K562 (cell line): ENCODE measurements at regions not wholly inside any gene's neighbourhood (a gene's known extent, or its start where the extent isn't known, plus 50 kb on each side); places are given as distances from the start of the nearest gene placed in this dataset.

Experiments
- ATAC-seq: fragments of 200-7000 bp; cut with Tn5 transposase; 3 replicates; pipeline ENCODE4 v1.9.1; 2020; ENCODE audit warnings: moderate library complexity
- BruUV-seq: library from RNA; stranded (reverse); fragments of 400-500 nt; replicated peaks from 2 replicates; lab custom pipeline; 2021; lab: Mats Ljungman, UMichigan
- CTCF ChIA-PET: fragments of 300-600 bp; formaldehyde crosslinking; extraction: SDS; loops from one replicate; lab custom pipeline; 2021; ENCODE audit warnings: low intra/inter-chr PET ratio; lab: Yijun Ruan, JAX
- POLR2A ChIA-PET: fragments of 300-600, 350-650 bp; sonication (Branson Sonifier 250); formaldehyde crosslinking; extraction: SDS; loops from one replicate; lab custom pipeline; 2021; ENCODE audit warnings: antibody characterized with exemption, inconsistent platforms; lab: Yijun Ruan, JAX
- DNase-seq, 4 experiments: peaks; one replicate each; pipeline versions ENCODE4 v3.0.0 to v3.0.0-alpha.2; 2011 to 2018; ENCODE audit warnings: low spot score in 3 of 4, mixed read lengths in 3 of 4; ENCODE audit errors: extremely low read depth in 1 of 4
- FAIRE-seq: peaks from 2 replicates; lab custom pipeline; 2011; peaks lifted over from hg19 to GRCh38; lab: Jason Lieb, UNC
- H2AFZ ChIP-seq: 2 replicates; pipeline ENCODE4 v1.6.0; 2011; ENCODE audit warnings: low read depth, low read length, control low read depth, inconsistent platforms
- H3K27ac ChIP-seq: fragments of 200-600 bp; 3 replicates; pipeline ENCODE4 v1.8.0; 2011; ENCODE audit warnings: low read depth, mild to moderate bottlenecking, control low read depth, inconsistent platforms, low read length, moderate library complexity, mixed read lengths; ENCODE audit errors: extremely low read depth
- H3K27me3 ChIP-seq, 2 experiments: fragments of 300-600 bp in 1 of 2; 2 replicates in 1 of 2; 3 replicates in 1 of 2; pipeline versions ENCODE4 v1.6.0 to v1.8.0; 2011; ENCODE audit warnings: inconsistent platforms in 2 of 2, low read length in 2 of 2, mild to moderate bottlenecking in 1 of 2, mixed read lengths in 1 of 2, moderate library complexity in 1 of 2; ENCODE audit not compliant: control insufficient read depth in 2 of 2, insufficient read depth in 2 of 2
- H3K36me3 ChIP-seq: fragments of 300-600 bp; 3 replicates; pipeline ENCODE4 v1.8.0; 2011; ENCODE audit warnings: mild to moderate bottlenecking, low read length, inconsistent platforms; ENCODE audit not compliant: control insufficient read depth, insufficient read depth
- H3K4me1 ChIP-seq, 2 experiments: fragments of 200-600 bp in 1 of 2; replicated peaks in 1 of 2; 2 replicates in 1 of 2; 3 replicates in 1 of 2; pipeline versions ENCODE4 v1.5.1 to v1.8.0; 2011; ENCODE audit warnings: inconsistent platforms in 2 of 2, low read length in 2 of 2, mild to moderate bottlenecking in 1 of 2, mixed read lengths in 1 of 2, moderate library complexity in 1 of 2; ENCODE audit not compliant: control insufficient read depth in 2 of 2, insufficient read depth in 2 of 2
- H3K4me2 ChIP-seq: 2 replicates; pipeline ENCODE4 v1.6.1; 2011; ENCODE audit warnings: low read length, control low read depth, inconsistent platforms, mixed read lengths; ENCODE audit not compliant: insufficient read depth
- H3K4me3 ChIP-seq: fragments of 200-600 bp; sonication (generic), shearing (Covaris generic); 2 replicates; pipeline ENCODE4 v1.5.1; 2016; ENCODE audit warnings: control low read depth, inconsistent platforms
- H3K79me2 ChIP-seq: fragments of 200-600 bp; 3 replicates; pipeline ENCODE4 v1.8.0; 2011; ENCODE audit warnings: low read length, inconsistent platforms; ENCODE audit not compliant: control insufficient read depth, insufficient read depth
- H3K9ac ChIP-seq, 2 experiments: 2 replicates each; pipeline versions ENCODE4 v1.6.0 to v1.6.1; 2011; ENCODE audit warnings: low read depth in 2 of 2, low read length in 2 of 2, control low read depth in 1 of 2, inconsistent platforms in 1 of 2, mild to moderate bottlenecking in 1 of 2, mixed read lengths in 1 of 2; ENCODE audit not compliant: insufficient read depth in 1 of 2
- H3K9me1 ChIP-seq: one replicate; pipeline ENCODE4 v1.6.0; 2011; ENCODE audit warnings: inconsistent platforms, mild to moderate bottlenecking, low read length, moderate library complexity; ENCODE audit not compliant: control insufficient read depth, insufficient read depth
- H3K9me3 ChIP-seq: replicated peaks from 2 replicates; pipeline ENCODE4 v1.5.1; 2011; ENCODE audit warnings: low read depth, low read length, inconsistent platforms; ENCODE audit not compliant: control insufficient read depth, insufficient read depth
- H4K20me1 ChIP-seq: replicated peaks from 2 replicates; pipeline ENCODE4 v1.6.1; 2011; ENCODE audit warnings: low read length, inconsistent platforms, mixed read lengths; ENCODE audit not compliant: control insufficient read depth, insufficient read depth
- ARNT ChIP-seq, 2 experiments: fragments of 450-650 bp; IDR thresholded peaks; 2 replicates each; pipeline ENCODE4 v1.6.1; 2016; ENCODE audit warnings: mild to moderate bottlenecking in 1 of 2
- CAMTA2 ChIP-seq: fragments of 250-450 bp; sonication (Bioruptor Pico); conservative IDR thresholded peaks from 2 replicates; pipeline ENCODE4 v1.5.1; 2022
- CEBPG ChIP-seq, 3 experiments: fragments of 200-800 bp in 1 of 3; sonication (Bioruptor generic) in 1 of 3; sonication (generic) in 1 of 3; formaldehyde crosslinking in 1 of 3; IDR thresholded peaks in 2 of 3; conservative IDR thresholded peaks in 1 of 3; 2 replicates each; pipeline versions ENCODE4 v1.6.1 to v1.8.0; 2016 to 2022; ENCODE audit warnings: missing compliant biosample characterization in 2 of 3, missing genetic modification characterization in 2 of 3, mild to moderate bottlenecking in 1 of 3, missing genetic modification reagents in 1 of 3
- HNRNPK ChIP-seq: fragments of 200-400 bp; formaldehyde crosslinking; IDR thresholded peaks from one replicate; pipeline ENCODE4 v1.6.1; 2018; ENCODE audit warnings: mild to moderate bottlenecking, low read depth, low read length; ENCODE audit not compliant: poor library complexity, severe bottlenecking
- KDM4B ChIP-seq, 2 experiments: fragments of 450-650 bp in 1 of 2; sonication (generic) in 1 of 2; IDR thresholded peaks; 2 replicates each; pipeline ENCODE4 v1.6.1; 2016 to 2017; ENCODE audit warnings: borderline replicate concordance in 2 of 2, antibody characterized with exemption in 1 of 2, low read depth in 1 of 2, mild to moderate bottlenecking in 1 of 2
- PPARD ChIP-seq: fragments of 250-450 bp; sonication (Bioruptor Pico); IDR thresholded peaks from 2 replicates; pipeline ENCODE4 v1.8.0; 2022; ENCODE audit warnings: inconsistent platforms, mild to moderate bottlenecking, moderate library complexity
- SP1 ChIP-seq: sonication (generic); formaldehyde crosslinking; IDR thresholded peaks from 2 replicates; pipeline ENCODE4 v1.8.1; 2022; ENCODE audit warnings: mild to moderate bottlenecking, missing genetic modification reagents
- TRIM24 ChIP-seq, 2 experiments: fragments of 450-650 bp; IDR thresholded peaks; 2 replicates each; pipeline ENCODE4 v1.6.1; 2016
- ZKSCAN3 ChIP-seq: fragments of 250-450 bp; sonication (Bioruptor Pico); IDR thresholded peaks from 2 replicates; pipeline ENCODE4 v1.4.0; 2020
- ZNF324 ChIP-seq: fragments of 250-450 bp; sonication (Bioruptor Pico); IDR thresholded peaks from 2 replicates; pipeline ENCODE4 v1.4.0; 2020; ENCODE audit warnings: mild to moderate bottlenecking
- ZNF347 ChIP-seq: fragments of 450-650 bp; formaldehyde crosslinking; IDR thresholded peaks from 2 replicates; pipeline ENCODE4 v1.4.0; 2020; ENCODE audit warnings: low read depth, mild to moderate bottlenecking, moderate library complexity
- ZNF445 ChIP-seq: fragments of 250-450 bp; sonication (Bioruptor Pico); IDR thresholded peaks from 2 replicates; pipeline ENCODE4 v1.4.0; 2020; ENCODE audit warnings: low read depth, mild to moderate bottlenecking, moderate library complexity
- WGBS: fragments of 100-300 bp; shearing (Covaris generic); methylation state at CpG from one replicate; pipeline ENCODE4 v1.1.6; 2016; ENCODE audit warnings: low coverage, mixed read lengths; ENCODE audit not compliant: insufficient coverage; ENCODE audit errors: missing lambda C conversion rate; 5-methylcytosine and 5-hydroxymethylcytosine counted together
- in situ Hi-C: fragments of 300-500 bp; cut with MboI; formaldehyde crosslinking; loops from 4 replicates; pipeline ENCODE4 v1.15.0; 2018; ENCODE audit warnings: inconsistent platforms, mixed read lengths
- intact Hi-C: fragments of 100-400 bp; cut with micrococcal nuclease; formaldehyde crosslinking; loops from 2 replicates; pipeline ENCODE4 v1.14.2; 2022
- TF ChIP-seq, protein P1 (sequence below): fragments of 250-450 bp; sonication (Bioruptor Pico); IDR thresholded peaks from 2 replicates; pipeline ENCODE4 v1.8.0; 2021; ENCODE audit warnings: borderline replicate concordance, mild to moderate bottlenecking, moderate library complexity; ENCODE audit not compliant: poor library complexity, severe bottlenecking
- TF ChIP-seq, protein P2 (sequence below): sonication (generic); formaldehyde crosslinking; IDR thresholded peaks from 2 replicates; pipeline ENCODE4 v1.8.0; 2022; ENCODE audit warnings: missing genetic modification reagents, mild to moderate bottlenecking, moderate library complexity, borderline replicate concordance

DNA sequence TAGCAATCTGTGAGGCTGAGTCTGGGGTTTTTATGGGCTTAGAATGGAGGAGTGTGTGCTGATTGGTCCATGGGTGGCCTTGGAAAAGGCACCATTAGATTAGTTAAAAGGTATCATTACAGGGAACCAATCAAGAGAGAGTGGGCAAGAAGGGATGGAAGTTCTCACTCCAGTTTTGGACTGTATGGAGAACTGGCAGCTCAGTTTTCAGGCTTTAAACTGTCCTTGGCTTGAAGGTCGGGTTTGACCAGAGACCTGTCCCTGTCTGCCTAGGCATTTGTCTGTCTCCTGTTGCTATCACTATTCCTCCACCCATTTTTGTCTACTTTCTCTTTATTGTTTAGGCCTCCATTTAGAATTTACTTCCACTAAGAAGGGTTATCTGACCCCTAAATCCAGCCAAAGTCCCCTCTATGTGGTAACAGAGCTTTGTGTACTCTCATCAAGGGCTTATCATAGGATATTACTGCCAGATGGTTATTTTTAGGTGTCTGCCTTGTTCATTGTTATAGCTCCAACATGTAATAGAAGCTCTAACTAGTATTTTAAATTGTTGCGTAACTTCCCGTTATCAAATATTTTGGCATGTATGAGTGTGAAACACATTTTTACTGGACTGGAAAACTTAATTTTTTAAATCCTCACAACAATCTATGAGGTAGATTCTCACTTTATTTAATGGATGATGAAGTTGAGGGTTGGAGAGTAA, 133.3 kb upstream of the SLC10A2 start:
- H3K27me3 ChIP-seq = no peaks in the 10 kb centered on the region
- in situ Hi-C loops = no loop called here
- POLR2A ChIA-PET = no interaction called here
- no peak overlapping the region for H3K9ac ChIP-seq
- no peak overlapping the region for H3K27ac ChIP-seq
- FAIRE-seq (no peak), DNase-seq (no peak), ATAC-seq (no peak)
- H3K4me1 ChIP-seq = no peaks in the 10 kb centered on the region
- H2AFZ ChIP-seq = no peak overlapping the region
- TF ChIP-seq, protein P1, sequence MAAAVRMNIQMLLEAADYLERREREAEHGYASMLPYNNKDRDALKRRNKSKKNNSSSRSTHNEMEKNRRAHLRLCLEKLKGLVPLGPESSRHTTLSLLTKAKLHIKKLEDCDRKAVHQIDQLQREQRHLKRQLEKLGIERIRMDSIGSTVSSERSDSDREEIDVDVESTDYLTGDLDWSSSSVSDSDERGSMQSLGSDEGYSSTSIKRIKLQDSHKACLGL (CRISPR knock-in tag) = no peak
- no peak for TF ChIP-seq CEBPG (CRISPR knock-in tag; IDR thresholded peaks at IDR 0.05)
- TF ChIP-seq CEBPG (tag; conservative IDR thresholded peaks at IDR 0.05 in 1 of 2, IDR thresholded peaks at IDR 0.05 in 1 of 2) = 0 out of 4 replicates have a peak, but pooled peaks of 1 of the 2 experiments have one; percentile 30
- intact Hi-C loops = no loop called here
- no TSS peak for BruUV-seq
- no peaks in the 10 kb centered on the region for H3K9me1 ChIP-seq
- no peak overlapping the region for H3K4me2 ChIP-seq
- 0% methylated on average over 3 of the region's 3 CpGs for WGBS
- no peaks in the 10 kb centered on the region for H3K36me3 ChIP-seq
- H4K20me1 ChIP-seq = no peaks in the 10 kb centered on the region
- H3K79me2 ChIP-seq = no peaks in the 10 kb centered on the region
- no peak overlapping the region for H3K4me3 ChIP-seq
- H3K9me3 ChIP-seq = no peaks in the 10 kb centered on the region
- CTCF ChIA-PET = no interaction called here

DNA sequence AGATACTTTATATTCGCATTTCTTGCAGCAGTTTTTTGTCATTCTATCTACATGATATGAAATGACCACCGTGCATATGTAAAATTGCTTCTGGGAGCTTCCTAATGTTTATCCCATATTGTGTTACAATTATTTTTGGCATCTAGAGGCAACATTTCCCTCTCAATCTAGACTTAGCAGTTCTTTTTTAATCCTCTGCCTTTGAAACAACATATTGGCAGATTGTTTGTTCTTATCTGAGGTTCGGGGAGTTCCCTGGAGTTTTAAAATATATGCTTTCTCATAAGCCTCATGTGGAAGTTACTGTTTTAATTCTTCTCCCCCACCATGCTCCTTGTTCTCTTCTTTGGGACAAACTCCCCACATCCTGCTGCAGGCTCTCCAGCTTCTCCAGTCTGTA, 130.1 kb upstream of the SLC10A2 start:
- DNase-seq = no peak
- Histone ChIP-seq H3K27ac (no peak overlapping the region), H3K9me1 (no peaks in the 10 kb centered on the region), H3K4me3 (no peak overlapping the region), H3K4me2 (no peak overlapping the region), H3K9me3 (no peaks in the 10 kb centered on the region), H3K4me1 (no peaks in the 10 kb centered on the region), H3K36me3 (no peaks in the 10 kb centered on the region), H2AFZ (no peak overlapping the region), H3K79me2 (no peaks in the 10 kb centered on the region), H4K20me1 (no peaks in the 10 kb centered on the region), H3K9ac (no peak overlapping the region), H3K27me3 (no peaks in the 10 kb centered on the region)
- no TSS peak for BruUV-seq
- 2% methylated on average over 3 of the region's 3 CpGs for WGBS
- TF ChIP-seq CAMTA2 = no peak
- TF ChIP-seq ZKSCAN3 = no peak
- TF ChIP-seq ARNT (IDR thresholded peaks at IDR 0.05) = no peak
- TF ChIP-seq SP1 (CRISPR knock-in tag) = no peak
- TF ChIP-seq ZNF445 (CRISPR knock-in tag) = no peak
- no peak for TF ChIP-seq KDM4B (IDR thresholded peaks at IDR 0.05; ENCODE audit: borderline replicate concordance in 2 of 2, low read depth in 1 of 2)
- TF ChIP-seq HNRNPK = no peak
- TF ChIP-seq ZNF324 (CRISPR knock-in tag) = no peak
- no peak for TF ChIP-seq PPARD (CRISPR knock-in tag)
- TF ChIP-seq TRIM24 (IDR thresholded peaks at IDR 0.05) = no peak
- TF ChIP-seq, protein P2, sequence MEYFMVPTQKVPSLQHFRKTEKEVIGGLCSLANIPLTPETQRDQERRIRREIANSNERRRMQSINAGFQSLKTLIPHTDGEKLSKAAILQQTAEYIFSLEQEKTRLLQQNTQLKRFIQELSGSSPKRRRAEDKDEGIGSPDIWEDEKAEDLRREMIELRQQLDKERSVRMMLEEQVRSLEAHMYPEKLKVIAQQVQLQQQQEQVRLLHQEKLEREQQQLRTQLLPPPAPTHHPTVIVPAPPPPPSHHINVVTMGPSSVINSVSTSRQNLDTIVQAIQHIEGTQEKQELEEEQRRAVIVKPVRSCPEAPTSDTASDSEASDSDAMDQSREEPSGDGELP (CRISPR knock-in tag) = no peak
- no peak for TF ChIP-seq ZNF347 (CRISPR knock-in tag)
- no peak for FAIRE-seq
- POLR2A ChIA-PET = no interaction called here
- ATAC-seq = no peak
- CTCF ChIA-PET = no interaction called here
- in situ Hi-C loops (no loop called here), intact Hi-C loops (no loop called here)
